OCI-LY7 (cell line): ENCODE measurements at regions not wholly inside any gene's neighbourhood (a gene's known extent, or its start where the extent isn't known, plus 50 kb on each side); places are given as distances from the start of the nearest gene placed in this dataset.
"Not testable (repeated sequence)": the region's sequence is repeated elsewhere in the genome, so short reads cannot be mapped to it uniquely, and the experiment has no call there.

Experiments
- BruUV-seq: library from RNA; stranded (reverse); fragments of 400-500 nt; replicated peaks from 2 replicates; lab custom pipeline; 2021; lab: Mats Ljungman, UMichigan
- CTCF ChIA-PET: fragments of 300-600 bp; sonication (Branson Sonifier 250); formaldehyde crosslinking; loops from one replicate; lab custom pipeline; 2022; ENCODE audit warnings: antibody characterized with exemption; ENCODE audit not compliant: unreplicated experiment; lab: Charles Lee
- POLR2A ChIA-PET: fragments of 300-600 bp; sonication (Branson Sonifier 250); formaldehyde crosslinking; loops from one replicate; lab custom pipeline; 2022; ENCODE audit warnings: antibody characterized with exemption; lab: Charles Lee
- DNase-seq: peaks from one replicate; pipeline ENCODE4 v3.0.0-alpha.2; 2015; ENCODE audit warnings: low spot score
- H2AFZ ChIP-seq: fragments of 200-600 bp; sonication (generic), shearing (Covaris generic); 2 replicates; pipeline ENCODE4 v1.6.1; 2014; ENCODE audit warnings: mild to moderate bottlenecking, antibody characterized with exemption, low read length, moderate library complexity
- H3K27ac ChIP-seq: fragments of 200-600 bp; sonication (generic); 2 replicates; pipeline ENCODE4 v1.5.1; 2014; ENCODE audit warnings: mixed run types, low read depth, mild to moderate bottlenecking, moderate library complexity, low read length, inconsistent platforms; ENCODE audit not compliant: poor library complexity, severe bottlenecking
- H3K36me3 ChIP-seq: fragments of 200-600 bp; sonication (generic); 2 replicates; pipeline ENCODE4 v1.6.1; 2014; ENCODE audit warnings: mild to moderate bottlenecking, antibody characterized with exemption, low read length, moderate library complexity, mixed read lengths; ENCODE audit not compliant: insufficient read depth
- H3K4me1 ChIP-seq: fragments of 200-600 bp; sonication (generic); 2 replicates; pipeline ENCODE4 v1.5.1; 2014; ENCODE audit warnings: mild to moderate bottlenecking, low read length; ENCODE audit not compliant: insufficient read depth, poor library complexity, severe bottlenecking
- H3K4me2 ChIP-seq: fragments of 200-600 bp; sonication (generic); 2 replicates; pipeline ENCODE4 v1.6.1; 2014; ENCODE audit warnings: mild to moderate bottlenecking, low read length
- H3K4me3 ChIP-seq: fragments of 200-600 bp; sonication (generic); 2 replicates; pipeline ENCODE4 v1.5.1; 2014; ENCODE audit warnings: mild to moderate bottlenecking, low read depth, low read length; ENCODE audit not compliant: poor library complexity, severe bottlenecking
- H3K79me2 ChIP-seq: fragments of 200-600 bp; sonication (generic); 2 replicates; pipeline ENCODE4 v1.6.1; 2016; ENCODE audit warnings: low read depth, mild to moderate bottlenecking, low read length, moderate library complexity, mixed read lengths; ENCODE audit not compliant: insufficient read depth
- H3K9me2 ChIP-seq: fragments of 200-600 bp; sonication (generic); 2 replicates; pipeline ENCODE4 v1.6.1; 2016; ENCODE audit warnings: mild to moderate bottlenecking, low read length, mixed read lengths; ENCODE audit not compliant: insufficient read depth
- H3K9me3 ChIP-seq: fragments of 200-600 bp; sonication (generic); 2 replicates; pipeline ENCODE4 v1.6.1; 2014; ENCODE audit warnings: mild to moderate bottlenecking, mixed run types, low read length, mixed read lengths
- H4K20me1 ChIP-seq: fragments of 200-600 bp; sonication (generic); 2 replicates; pipeline ENCODE4 v1.6.1; 2014; ENCODE audit warnings: mild to moderate bottlenecking, antibody characterized with exemption, low read length, moderate library complexity, mixed read lengths; ENCODE audit not compliant: insufficient read depth
- CTCF ChIP-seq: fragments of 200-600 bp; sonication (generic); conservative IDR thresholded peaks from 2 replicates; pipeline ENCODE4 v1.5.1; 2014; ENCODE audit warnings: mild to moderate bottlenecking, antibody characterized with exemption, low read length, moderate library complexity, mixed read lengths
- EZH2phosphoT487 ChIP-seq: fragments of 200-600 bp; sonication (generic); IDR thresholded peaks from 2 replicates; pipeline ENCODE4 v1.6.1; 2018; ENCODE audit warnings: low read depth, borderline replicate concordance, mild to moderate bottlenecking, mixed run types, antibody characterized with exemption, low read length, moderate library complexity, mixed read lengths
- intact Hi-C: fragments of 100-400 bp; cut with micrococcal nuclease; formaldehyde crosslinking; loops from one replicate; pipeline ENCODE4 v1.10.0; 2022; ENCODE audit not compliant: unreplicated experiment

- H3K4me1 ChIP-seq: no peaks in the 10 kb centered on the region
- H3K4me2 ChIP-seq: no peak overlapping the region
- H3K36me3 ChIP-seq: no peaks in the 10 kb centered on the region
- H3K27ac ChIP-seq: no peak overlapping the region
- H3K4me3 ChIP-seq: no peak overlapping the region
- no peaks in the 10 kb centered on the region for H3K79me2 ChIP-seq
- no peak for TF ChIP-seq CTCF
- no peak for TF ChIP-seq EZH2phosphoT487
- H4K20me1 ChIP-seq: no peaks in the 10 kb centered on the region
- intact Hi-C loops: no loop called here
- H3K9me3 ChIP-seq: no peaks in the 10 kb centered on the region
- ChIA-PET POLR2A (no interaction called here), CTCF (no interaction called here)
- no peak overlapping the region for H2AFZ ChIP-seq
- no TSS peak for BruUV-seq
- DNase-seq: no peak
- no peaks in the 10 kb centered on the region for H3K9me2 ChIP-seq
These were observed 207.7 kb upstream of the SDK2 start for GRCh38 chr17:73851921-73852320.

- Histone ChIP-seq H3K36me3 (no peaks in the 10 kb centered on the region), H3K9me3 (no peaks in the 10 kb centered on the region), H3K4me2 (no peak overlapping the region), H3K27ac (no peak overlapping the region), H3K4me3 (no peak overlapping the region), H4K20me1 (no peaks in the 10 kb centered on the region), H3K9me2 (no peaks in the 10 kb centered on the region), H3K4me1 (no peaks in the 10 kb centered on the region), H2AFZ (no peak overlapping the region), H3K79me2 (no peaks in the 10 kb centered on the region)
- ChIA-PET POLR2A (no interaction called here), CTCF (no interaction called here)
- TF ChIP-seq EZH2phosphoT487: no peak
- no peak for TF ChIP-seq CTCF
- intact Hi-C loops: no loop called here
- DNase-seq: no peak
- BruUV-seq: no TSS peak
These were observed 211.6 kb upstream of the SDK2 start for GRCh38 chr17:73855720-73856333.

- no peak for DNase-seq
- no peak overlapping the region for H3K4me2 ChIP-seq
- intact Hi-C loops: no loop called here
- H3K4me1 ChIP-seq: no peaks in the 10 kb centered on the region
- H2AFZ ChIP-seq: no peak overlapping the region
- TF ChIP-seq EZH2phosphoT487 (no peak), CTCF (no peak)
- H3K4me3 ChIP-seq: no peak overlapping the region
- H3K9me2 ChIP-seq: no peaks in the 10 kb centered on the region
- no TSS peak for BruUV-seq
- ChIA-PET CTCF (no interaction called here), POLR2A (no interaction called here)
- H4K20me1 ChIP-seq: no peaks in the 10 kb centered on the region
- no peaks in the 10 kb centered on the region for H3K36me3 ChIP-seq
- H3K9me3 ChIP-seq: no peaks in the 10 kb centered on the region
- H3K79me2 ChIP-seq: no peaks in the 10 kb centered on the region
- no peak overlapping the region for H3K27ac ChIP-seq
These were observed 212.3 kb upstream of the SDK2 start for GRCh38 chr17:73856556-73856955.

GRCh38 chr17:73859439-73860008 lies 215.3 kb upstream of the SDK2 start:
- CTCF ChIA-PET, H3K36me3 ChIP-seq, H3K4me1 ChIP-seq, H3K4me2 ChIP-seq, H2AFZ ChIP-seq, H4K20me1 ChIP-seq, H3K9me2 ChIP-seq, POLR2A ChIA-PET, H3K9me3 ChIP-seq, H3K27ac ChIP-seq, H3K79me2 ChIP-seq, BruUV-seq, intact Hi-C loops, H3K4me3 ChIP-seq, DNase-seq: not testable (repeated sequence)
